ENCODE measurements at regions not wholly inside any gene's neighbourhood (a gene's known extent, or its start where the extent isn't known, plus 50 kb on each side); places are given as distances from the start of the nearest gene placed in this dataset.

DNA sequence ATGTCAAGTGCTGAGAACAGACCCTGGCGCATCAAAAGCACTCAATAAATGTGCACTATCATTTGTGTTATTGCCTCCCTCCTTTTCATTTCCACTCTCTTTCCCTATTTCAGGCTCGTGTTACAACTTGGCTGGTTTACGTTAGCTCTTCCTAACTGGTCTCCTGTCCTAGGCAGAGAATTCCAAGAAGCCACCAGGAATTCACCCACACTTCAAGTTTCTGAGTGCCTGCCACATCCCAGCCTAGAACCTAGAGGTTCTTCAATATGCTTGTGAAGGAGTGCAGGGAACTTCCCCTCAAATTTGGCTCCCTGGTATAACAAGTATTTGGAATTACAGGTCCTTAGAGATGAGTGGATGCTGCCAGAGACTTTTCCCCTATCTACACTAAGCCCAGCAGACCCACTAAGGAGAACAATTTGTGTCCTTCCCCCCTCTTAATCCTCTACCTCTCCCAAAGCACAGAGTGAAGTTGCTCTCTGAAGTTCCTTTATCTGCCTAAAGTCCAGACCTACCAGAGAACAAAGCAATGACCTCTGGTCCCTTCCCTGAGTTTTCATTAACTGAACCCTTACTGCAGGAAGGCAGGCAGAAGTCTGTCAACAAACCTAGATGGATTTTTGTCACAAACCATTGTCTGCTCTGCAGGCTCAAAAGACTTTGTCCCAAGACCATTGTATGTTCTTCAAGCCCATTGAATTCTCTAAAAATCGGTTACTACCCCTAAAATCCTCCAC, 201.6 kb upstream of the JARID2 start:
- H3K27ac ChIP-seq: no peak overlapping the region
- 78 to 86% (median 83%) methylated on average over 4 of the region's 4 CpGs for WGBS, 5 donors
- no peaks in the 10 kb centered on the region for H3K4me1 ChIP-seq
- H3K27me3 ChIP-seq: no peaks in the 10 kb centered on the region
- no peak for TF ChIP-seq EP300 (IDR thresholded peaks at IDR 0.05)
- no peak for TF ChIP-seq POLR2AphosphoS5 (IDR thresholded peaks at IDR 0.05)
- no peak for TF ChIP-seq POLR2A (IDR thresholded peaks at IDR 0.05)
- H3K36me3 ChIP-seq: no peaks in the 10 kb centered on the region
- no peaks in the 10 kb centered on the region for H3K9me3 ChIP-seq
- no peak for DNase-seq
- intact Hi-C loops (cut with DNase I; ENCODE audit: low total_unique reads): no loop called here
- H3K4me3 ChIP-seq: no peak overlapping the region

DNA sequence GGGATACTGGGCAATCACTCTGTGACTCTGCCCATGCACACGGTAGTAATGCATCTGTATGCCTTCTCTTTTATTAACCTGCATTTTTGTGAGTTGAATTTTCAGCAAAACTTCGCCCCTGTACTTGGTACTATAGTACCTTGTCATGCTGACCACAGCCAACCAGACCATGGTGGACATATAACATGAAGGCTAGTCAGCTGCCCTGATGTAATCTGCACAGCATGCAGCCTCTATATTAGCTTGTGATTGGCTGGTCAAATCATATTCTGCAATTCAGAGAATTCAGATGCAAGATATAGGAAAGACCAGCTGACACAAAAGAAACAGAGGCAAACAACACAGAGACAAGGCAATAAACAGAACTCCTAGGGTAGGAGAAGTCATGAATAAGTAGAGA, 200.9 kb upstream of the JARID2 start:
- intact Hi-C loops (cut with DNase I; ENCODE audit: low total_unique reads): no loop called here
- TF ChIP-seq POLR2AphosphoS5 (IDR thresholded peaks at IDR 0.05) (no peak), POLR2A (IDR thresholded peaks at IDR 0.05) (no peak)
- TF ChIP-seq, protein P1, sequence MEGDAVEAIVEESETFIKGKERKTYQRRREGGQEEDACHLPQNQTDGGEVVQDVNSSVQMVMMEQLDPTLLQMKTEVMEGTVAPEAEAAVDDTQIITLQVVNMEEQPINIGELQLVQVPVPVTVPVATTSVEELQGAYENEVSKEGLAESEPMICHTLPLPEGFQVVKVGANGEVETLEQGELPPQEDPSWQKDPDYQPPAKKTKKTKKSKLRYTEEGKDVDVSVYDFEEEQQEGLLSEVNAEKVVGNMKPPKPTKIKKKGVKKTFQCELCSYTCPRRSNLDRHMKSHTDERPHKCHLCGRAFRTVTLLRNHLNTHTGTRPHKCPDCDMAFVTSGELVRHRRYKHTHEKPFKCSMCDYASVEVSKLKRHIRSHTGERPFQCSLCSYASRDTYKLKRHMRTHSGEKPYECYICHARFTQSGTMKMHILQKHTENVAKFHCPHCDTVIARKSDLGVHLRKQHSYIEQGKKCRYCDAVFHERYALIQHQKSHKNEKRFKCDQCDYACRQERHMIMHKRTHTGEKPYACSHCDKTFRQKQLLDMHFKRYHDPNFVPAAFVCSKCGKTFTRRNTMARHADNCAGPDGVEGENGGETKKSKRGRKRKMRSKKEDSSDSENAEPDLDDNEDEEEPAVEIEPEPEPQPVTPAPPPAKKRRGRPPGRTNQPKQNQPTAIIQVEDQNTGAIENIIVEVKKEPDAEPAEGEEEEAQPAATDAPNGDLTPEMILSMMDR (IDR thresholded peaks at IDR 0.05): no peak
- no peaks in the 10 kb centered on the region for H3K9me3 ChIP-seq
- WGBS, 5 donors: 75 to 96% (median 94%) methylated on average over 2 of the region's 2 CpGs
- no peak for DNase-seq
- H3K36me3 ChIP-seq: no peaks in the 10 kb centered on the region
- H3K4me3 ChIP-seq: no peak overlapping the region
- H3K27me3 ChIP-seq: no peaks in the 10 kb centered on the region
- H3K27ac ChIP-seq: no peak overlapping the region
- H3K4me1 ChIP-seq: no peaks in the 10 kb centered on the region

DNA sequence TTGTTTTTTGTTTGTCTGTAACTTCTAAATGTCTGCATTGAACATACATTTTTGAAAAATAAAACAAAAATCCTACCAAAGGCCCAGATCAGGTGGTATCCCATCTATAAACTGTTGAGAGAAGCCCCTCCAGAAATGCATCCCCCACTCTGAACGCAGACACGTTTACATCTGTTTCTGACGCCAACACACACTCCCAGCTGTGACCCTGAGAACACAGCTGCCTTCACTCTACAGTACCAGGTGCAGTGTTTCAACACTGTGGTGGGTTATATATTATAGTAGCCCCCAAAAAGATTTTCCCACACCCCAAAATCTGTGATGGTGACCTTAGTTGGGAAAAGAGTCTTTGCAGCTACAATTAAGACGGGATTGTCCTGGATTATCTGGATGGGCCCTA, 199.1 kb upstream of the JARID2 start:
- intact Hi-C loops (cut with DNase I; ENCODE audit: low total_unique reads): no loop called here
- whole genome bisulfite sequencing, 5 donors: 80 to 93% (median 84%) methylated on average over 4 of the region's 4 CpGs
- Histone ChIP-seq H3K27me3 (no peaks in the 10 kb centered on the region), H3K36me3 (no peaks in the 10 kb centered on the region), H3K4me1 (no peaks in the 10 kb centered on the region), H3K4me3 (no peak overlapping the region), H3K27ac (no peak overlapping the region), H3K9me3 (no peaks in the 10 kb centered on the region)
- no peak for DNase-seq
- TF ChIP-seq POLR2AphosphoS5 (IDR thresholded peaks at IDR 0.05): no peak
- no peak for TF ChIP-seq POLR2A (IDR thresholded peaks at IDR 0.05)
- TF ChIP-seq EP300 (IDR thresholded peaks at IDR 0.05): no peak
- TF ChIP-seq, protein P1 (IDR thresholded peaks at IDR 0.05): no peak

DNA sequence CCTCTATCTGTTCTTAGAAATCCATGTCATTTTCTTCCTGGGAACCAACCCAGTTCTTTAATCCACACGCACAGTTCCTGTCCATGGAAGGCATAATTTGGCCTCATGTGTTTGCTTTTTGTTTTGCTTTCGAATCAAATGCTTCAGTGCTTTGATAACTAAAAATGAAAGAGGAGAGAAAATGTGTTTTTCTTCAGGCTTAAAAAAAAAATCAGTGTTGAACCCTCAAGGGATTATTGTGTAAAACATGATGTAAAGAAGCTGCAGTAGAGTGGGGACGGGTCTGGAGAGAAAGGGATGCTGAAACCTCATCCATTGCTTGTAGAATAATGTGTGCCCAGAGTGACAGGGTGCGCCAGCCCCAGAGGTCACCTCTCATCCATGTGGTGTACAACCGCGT, 197.5 kb upstream of the JARID2 start:
- Histone ChIP-seq H3K27ac (no peak overlapping the region), H3K27me3 (no peaks in the 10 kb centered on the region), H3K4me3 (no peak overlapping the region), H3K4me1 (no peaks in the 10 kb centered on the region), H3K36me3 (no peaks in the 10 kb centered on the region), H3K9me3 (no peaks in the 10 kb centered on the region)
- TF ChIP-seq POLR2A (IDR thresholded peaks at IDR 0.05) (no peak), POLR2AphosphoS5 (IDR thresholded peaks at IDR 0.05) (no peak), EP300 (IDR thresholded peaks at IDR 0.05) (no peak)
- TF ChIP-seq, protein P1 (IDR thresholded peaks at IDR 0.05): no peak
- peak in 1 of 2 donors; percentile 14 for DNase-seq
- intact Hi-C loops (cut with DNase I; ENCODE audit: low total_unique reads): no loop called here
- WGBS, 5 donors: 75 to 88% (median 83%) methylated on average over 6 of the region's 6 CpGs
